ENCODE measurements at regions not wholly inside any gene's neighbourhood (a gene's known extent, or its start where the extent isn't known, plus 50 kb on each side); places are given as distances from the start of the nearest gene placed in this dataset.
"Not testable (repeated sequence)": the region's sequence is repeated elsewhere in the genome, so short reads cannot be mapped to it uniquely, and the experiment has no call there.

- DNase-seq (ENCODE audit: low spot score) = no peak
Measured at GRCh38 chr5:154620411-154620810, 134.8 kb upstream of the LARP1 start.

DNA sequence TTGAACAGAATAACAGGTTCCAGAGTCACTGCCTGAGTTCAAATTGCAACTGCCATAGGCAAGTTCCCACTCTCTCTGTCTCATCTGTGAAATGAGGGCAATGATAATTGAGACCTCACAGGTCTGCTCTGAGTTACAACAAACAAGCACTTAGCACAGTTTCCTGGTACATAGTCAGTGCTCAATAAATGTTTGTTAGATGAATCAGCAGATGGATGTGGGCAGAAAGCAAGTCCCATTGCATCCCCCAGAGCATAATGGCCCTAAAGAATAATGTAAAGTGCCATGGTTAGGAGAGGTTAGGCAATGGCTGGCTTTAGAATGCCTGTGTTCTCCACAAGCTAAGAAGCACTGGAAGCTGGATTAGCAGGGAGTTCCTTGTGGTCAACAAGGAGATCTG is 136.5 kb upstream of the LARP1 start:
- no peak for DNase-seq (ENCODE audit: low spot score)

- no peak for DNase-seq (ENCODE audit: low spot score)
Measured at GRCh38 chr5:154614595-154614994, 136.6 kb upstream of the HAND1 start.

- no peak for DNase-seq (ENCODE audit: low spot score)
Measured at GRCh38 chr5:154614125-154614524, 136.1 kb upstream of the HAND1 start.

DNA sequence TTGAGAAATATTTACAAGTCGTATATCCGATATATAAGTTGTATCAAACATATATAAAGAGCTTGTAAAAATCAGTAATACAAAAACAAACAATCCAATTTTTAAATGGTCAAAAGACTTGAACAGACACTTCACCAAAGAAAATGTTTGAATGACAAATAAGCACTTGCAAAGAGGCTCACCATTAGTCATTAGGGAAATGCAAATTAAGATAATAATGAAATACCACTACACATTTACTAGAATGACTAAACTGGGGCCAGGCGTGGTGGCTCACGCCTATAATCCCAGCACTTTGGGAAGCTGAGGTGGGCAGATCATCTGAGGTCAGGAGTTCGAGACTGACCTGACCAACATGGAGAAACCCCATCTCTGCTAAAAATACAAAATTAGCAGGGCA is 134.6 kb upstream of the HAND1 start:
- DNase-seq (ENCODE audit: low spot score) = no peak

DNA sequence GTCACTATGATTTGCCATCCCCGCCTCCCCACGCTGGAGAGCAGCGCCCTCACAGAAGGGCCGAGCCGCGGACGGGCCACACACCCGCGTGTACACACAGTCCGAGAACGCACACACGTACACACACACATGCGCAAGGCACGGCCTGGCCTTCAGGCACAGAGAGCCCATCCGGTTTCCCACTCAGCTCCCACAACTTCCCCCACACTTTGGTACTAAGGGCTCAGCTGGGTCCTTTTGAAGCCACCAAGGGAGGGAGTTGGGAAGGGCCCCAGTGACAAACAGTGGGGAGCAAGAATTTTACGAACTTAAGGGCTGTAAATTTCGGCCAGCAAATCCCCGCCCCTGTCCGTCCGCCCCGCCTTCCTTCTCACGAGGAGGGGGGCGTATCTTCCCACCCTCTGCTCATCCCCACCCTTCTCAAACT is 133.3 kb upstream of the HAND1 start:
- no peak for DNase-seq (ENCODE audit: low spot score)

GRCh38 chr5:154610321-154611154 is 132.5 kb upstream of the HAND1 start:
- DNase-seq (ENCODE audit: low spot score) = peak; percentile 47

DNA sequence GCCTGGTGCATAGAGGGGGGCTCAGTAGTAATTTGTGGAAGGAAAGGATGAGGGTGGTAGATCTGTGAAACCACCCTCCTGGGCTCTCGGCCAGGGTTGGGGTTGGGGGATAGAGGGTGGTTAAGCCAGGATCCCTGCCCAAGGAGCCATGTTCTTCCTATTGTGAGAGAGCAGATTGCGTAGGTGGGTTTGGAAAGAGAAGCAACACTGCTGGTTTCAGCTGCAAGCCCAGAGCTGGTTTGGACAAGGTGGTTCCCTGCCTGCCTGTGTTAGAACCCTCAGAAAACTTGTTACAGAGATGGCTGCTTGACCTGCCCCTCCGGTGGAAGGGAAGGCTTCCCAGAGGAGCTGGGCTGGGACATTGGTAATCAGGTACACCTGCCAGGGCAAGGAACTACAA is 131.2 kb upstream of the HAND1 start:
- no peak for DNase-seq (ENCODE audit: low spot score)

DNA sequence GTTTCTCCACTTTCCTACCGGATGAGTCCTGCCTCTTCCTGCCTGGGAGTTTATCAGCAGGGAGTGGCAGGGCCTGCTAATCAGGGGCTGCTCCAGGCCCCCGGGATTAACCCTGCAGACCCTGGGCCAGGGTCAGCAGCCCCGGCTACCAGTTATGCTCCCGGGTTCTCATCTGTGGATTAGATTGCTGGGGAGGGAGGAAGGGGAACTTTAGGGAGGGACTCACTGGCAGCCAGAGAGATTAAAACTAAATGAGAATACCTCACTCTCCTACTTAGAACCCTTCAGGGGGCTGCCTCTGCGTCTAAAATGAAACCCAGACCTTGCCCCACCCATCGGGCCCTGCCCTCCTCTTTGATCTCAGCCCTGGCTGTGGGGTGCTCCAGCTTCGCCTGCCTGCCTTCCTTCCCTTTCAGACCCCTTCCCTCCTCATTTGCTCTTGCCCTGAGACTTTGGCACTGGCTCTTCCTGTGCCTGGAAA is 130.5 kb upstream of the HAND1 start:
- DNase-seq (ENCODE audit: low spot score) = no peak

- no peak for DNase-seq (ENCODE audit: low spot score)
Measured at GRCh38 chr5:154607746-154608145, 129.7 kb upstream of the HAND1 start.

- DNase-seq (ENCODE audit: low spot score) = no peak
Measured at GRCh38 chr5:154606246-154606645, 128.2 kb upstream of the HAND1 start.

DNA sequence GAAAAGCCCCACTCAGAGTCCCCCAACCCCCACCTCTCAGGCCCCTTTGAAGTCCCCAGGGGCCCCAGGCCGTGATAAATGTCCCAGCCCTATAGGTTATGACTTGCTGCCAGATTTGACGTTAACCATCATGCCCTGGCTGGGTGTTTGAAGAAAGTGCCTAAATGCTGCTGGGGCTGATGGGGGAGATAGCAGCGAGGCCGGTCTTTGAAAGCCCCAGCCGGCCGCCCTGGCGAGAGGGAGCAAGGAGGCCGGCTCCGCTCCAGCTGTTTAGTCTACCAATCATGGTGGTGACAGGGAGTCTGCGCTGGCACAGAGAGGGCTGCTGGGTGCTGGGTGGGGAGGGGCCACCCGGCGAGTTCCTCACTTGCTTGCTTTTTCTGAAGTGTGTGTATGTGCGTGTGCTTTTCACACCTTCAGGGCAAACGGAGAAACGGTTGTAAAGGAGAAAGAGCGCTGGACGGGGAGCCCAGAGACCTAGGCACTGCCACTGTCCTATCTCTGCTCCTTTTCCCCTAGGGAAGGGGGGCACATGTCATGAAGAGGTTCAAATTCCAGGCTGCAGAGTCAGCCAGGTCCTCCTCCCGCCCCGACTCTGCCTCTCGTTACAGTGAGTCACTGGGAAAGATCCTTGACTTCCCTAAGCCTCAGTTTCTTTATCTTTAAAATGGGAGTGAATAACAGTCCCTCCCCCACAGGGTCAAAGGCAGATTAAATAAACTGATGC is 126.1 kb upstream of the HAND1 start:
- no peak for DNase-seq (ENCODE audit: low spot score)

- DNase-seq (ENCODE audit: low spot score) = no peak
Measured at GRCh38 chr5:154603485-154603884, 125.5 kb upstream of the HAND1 start.

DNA sequence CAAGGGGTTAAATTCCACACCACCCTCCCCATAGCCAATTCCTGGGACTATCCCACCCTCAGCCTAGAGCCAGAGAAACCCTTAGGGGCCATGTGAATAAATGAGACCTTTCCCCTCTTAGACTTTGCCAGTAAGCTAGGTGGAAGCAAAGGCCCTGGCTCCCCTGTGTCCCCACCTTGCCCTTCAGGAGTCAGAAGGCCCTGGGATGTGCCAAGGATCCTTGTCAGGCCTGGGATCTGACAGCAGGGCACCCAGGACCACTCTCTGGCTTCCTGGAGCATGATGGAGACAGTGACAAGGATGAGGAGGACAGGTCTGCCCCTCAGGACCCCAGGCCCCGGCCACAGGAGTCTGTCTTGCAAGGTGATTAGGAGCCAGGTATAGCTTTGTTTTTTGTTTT is 125.0 kb upstream of the HAND1 start:
- no peak for DNase-seq (ENCODE audit: low spot score)

DNA sequence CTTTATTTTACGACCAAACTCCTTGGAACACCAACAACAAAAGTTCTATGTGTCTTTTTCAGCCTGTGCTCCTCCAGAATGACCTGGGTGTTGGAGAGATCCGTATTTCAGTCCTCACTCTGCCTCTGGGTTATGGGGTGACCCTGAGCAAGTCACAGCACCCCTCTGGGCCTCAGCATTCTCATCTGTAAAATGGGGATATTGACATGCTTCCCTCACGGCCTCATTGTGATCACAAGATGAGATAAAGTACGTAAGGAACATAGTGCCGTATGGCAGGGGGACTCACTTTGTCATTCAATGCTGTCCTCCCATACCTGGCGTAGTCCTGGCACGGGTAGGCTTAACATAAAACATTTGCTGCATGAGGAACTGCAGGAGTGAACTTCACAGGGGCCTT is 123.0 kb upstream of the HAND1 start:
- no peak for DNase-seq (ENCODE audit: low spot score)

DNA sequence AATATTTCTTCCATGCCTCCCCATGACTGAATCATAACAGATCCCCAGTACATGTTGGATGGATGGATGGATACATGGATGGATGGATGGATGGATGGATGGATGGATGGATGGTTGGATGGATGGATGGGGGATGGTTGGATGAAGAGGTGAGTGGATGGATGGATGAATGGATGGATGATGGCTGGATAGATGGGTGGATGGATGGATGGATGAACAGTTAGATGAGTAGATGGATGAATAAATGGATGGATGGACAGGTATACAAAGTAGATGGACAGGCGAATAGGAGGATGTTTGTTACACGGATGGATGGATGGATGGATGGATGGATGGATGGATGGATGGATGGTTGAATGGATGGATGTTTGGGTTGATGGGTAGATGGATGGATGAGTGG is 120.0 kb upstream of the HAND1 start:
- no peak for DNase-seq (ENCODE audit: low spot score)

DNA sequence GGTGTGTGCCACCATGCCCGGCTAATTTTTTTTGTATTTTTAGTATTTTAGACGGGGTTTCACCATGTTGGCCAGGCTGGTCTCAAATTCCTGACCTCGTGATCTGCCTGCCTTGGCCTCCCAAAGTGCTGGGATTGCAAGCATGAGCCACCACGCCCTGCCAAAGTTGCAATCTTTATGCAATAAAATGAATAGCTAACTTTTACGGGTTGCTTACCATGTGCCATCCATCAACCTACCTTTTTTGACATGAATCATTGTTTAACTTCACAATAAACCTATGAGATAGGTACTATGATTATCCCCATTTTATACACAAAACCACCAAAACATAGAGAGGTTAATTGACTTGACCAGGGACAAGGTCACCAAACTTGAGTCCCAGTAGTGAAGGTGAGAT is 118.8 kb upstream of the HAND1 start:
- DNase-seq (ENCODE audit: low spot score) = not testable (repeated sequence)

DNA sequence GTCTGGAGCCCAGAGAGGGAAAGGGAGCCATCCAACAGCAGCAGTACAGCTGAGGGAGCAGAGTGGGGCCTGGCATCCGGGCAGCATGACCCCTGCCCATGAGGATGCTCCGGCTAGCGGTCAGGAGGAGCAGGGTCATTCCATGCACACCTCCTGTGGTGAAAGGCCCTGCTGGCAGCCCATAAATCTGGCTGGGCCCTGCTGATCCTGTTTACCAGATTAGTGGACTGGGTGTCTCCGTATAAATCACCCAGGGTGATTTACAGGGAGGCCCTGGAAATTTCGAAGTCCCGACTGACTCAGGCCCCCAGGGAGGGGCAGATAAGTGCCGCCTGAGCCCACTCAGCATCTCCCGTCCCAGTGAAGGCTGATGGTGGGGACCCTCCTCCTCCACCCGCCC is 117.6 kb upstream of the HAND1 start:
- DNase-seq (ENCODE audit: low spot score) = no peak

GRCh38 chr5:154593796-154594195 is 115.8 kb upstream of the HAND1 start:
- no peak for DNase-seq (ENCODE audit: low spot score)

- no peak for DNase-seq (ENCODE audit: low spot score)
Measured at GRCh38 chr5:154593071-154593470, 115.0 kb upstream of the HAND1 start.

DNA sequence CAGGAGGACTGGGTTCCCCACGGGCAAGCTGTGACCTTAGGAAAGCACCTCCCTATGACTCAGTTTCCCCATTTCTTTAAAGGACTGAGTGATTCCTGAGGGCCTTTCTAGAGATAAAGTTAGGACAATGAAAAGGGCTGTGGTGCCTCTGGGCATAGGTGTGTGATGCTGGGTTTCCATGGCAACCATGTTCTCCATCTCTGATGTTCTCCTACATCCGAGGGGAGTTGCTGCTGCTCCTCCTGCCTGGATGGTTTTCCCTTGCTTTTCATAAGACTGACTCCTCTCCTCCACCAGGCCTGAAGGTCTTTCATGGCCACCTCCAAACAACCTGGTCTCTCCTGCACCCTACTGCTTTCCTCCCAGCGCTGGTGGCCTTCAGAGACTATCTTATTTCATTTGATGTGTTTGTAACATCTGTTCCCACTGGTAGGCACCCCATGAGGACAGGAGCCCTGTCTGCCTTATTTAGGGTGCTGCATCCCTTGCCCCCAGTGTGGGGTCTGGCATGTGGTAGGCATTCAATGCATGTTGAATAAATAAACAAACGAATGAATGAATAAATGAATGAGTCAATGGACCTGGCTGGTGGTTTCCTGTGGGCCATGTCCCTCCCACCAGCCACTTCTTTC is 112.2 kb upstream of the HAND1 start:
- DNase-seq (ENCODE audit: low spot score) = no peak

DNA sequence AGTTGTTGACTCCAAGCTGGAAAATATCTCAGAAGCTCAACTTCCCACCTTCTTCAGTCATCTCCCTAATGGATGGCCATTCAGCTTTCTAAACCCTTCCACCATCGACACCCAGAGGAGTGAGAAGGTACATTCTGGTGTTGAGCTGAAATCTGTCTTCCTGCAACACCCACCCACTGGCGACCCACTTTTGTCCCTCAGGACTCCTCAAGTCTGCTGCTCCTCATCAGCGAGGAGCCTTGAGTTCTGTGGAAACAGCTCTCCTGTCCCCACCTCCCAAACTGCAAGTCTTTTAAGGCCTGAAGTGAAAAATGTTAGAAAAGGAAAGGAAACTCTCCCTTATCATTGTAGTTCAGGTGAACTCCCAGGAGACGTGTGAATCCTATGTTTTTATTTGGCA is 111.5 kb upstream of the HAND1 start:
- DNase-seq (ENCODE audit: low spot score) = no peak
